ENCODE measurements at regions not wholly inside any gene's neighbourhood (a gene's known extent, or its start where the extent isn't known, plus 50 kb on each side); places are given as distances from the start of the nearest gene placed in this dataset.

- TF ChIP-seq CTCF (IDR thresholded peaks at IDR 0.05) (no peak), POLR2A (IDR thresholded peaks at IDR 0.05) (no peak)
Measured at GRCh38 chr3:182104881-182105280, 393.2 kb downstream of the SOX2 start.

Measured in testis (tissue), 2 donors.